Mesenchymal stem cell (in vitro differentiated cells and primary cell): ENCODE measurements at regions not wholly inside any gene's neighbourhood (a gene's known extent, or its start where the extent isn't known, plus 50 kb on each side); places are given as distances from the start of the nearest gene placed in this dataset.
"Not testable (repeated sequence)": the region's sequence is repeated elsewhere in the genome, so short reads cannot be mapped to it uniquely, and the experiment has no call there.

Experiments
- DNase-seq: peaks from one replicate; pipeline ENCODE4 v3.0.0-alpha.2; 2013
- H2AFZ ChIP-seq: one replicate; pipeline ENCODE4 v1.6.1; 2013; ENCODE audit warnings: low read depth, mild to moderate bottlenecking, control low read depth, inconsistent platforms, low read length, moderate library complexity
- H2AK5ac ChIP-seq: 2 replicates; pipeline ENCODE4 v1.6.1; 2013; ENCODE audit warnings: low read length, moderate library complexity, mild to moderate bottlenecking, inconsistent platforms; ENCODE audit not compliant: severe bottlenecking
- H2BK120ac ChIP-seq: one replicate; pipeline ENCODE4 v1.6.1; 2013; ENCODE audit warnings: low read depth, mild to moderate bottlenecking, inconsistent platforms, low read length, moderate library complexity
- H2BK12ac ChIP-seq, 2 experiments: one replicate each; pipeline ENCODE4 v1.6.1; 2013; ENCODE audit warnings: inconsistent platforms in 2 of 2, low read length in 2 of 2, mild to moderate bottlenecking in 2 of 2, moderate library complexity in 2 of 2, control low read depth in 1 of 2
- H2BK15ac ChIP-seq: one replicate; pipeline ENCODE4 v1.6.1; 2013; ENCODE audit warnings: mild to moderate bottlenecking, low read depth, inconsistent platforms; ENCODE audit not compliant: poor library complexity, severe bottlenecking
- H2BK5ac ChIP-seq: 2 replicates; pipeline ENCODE4 v1.6.1; 2013; ENCODE audit warnings: low read depth, mild to moderate bottlenecking, low read length, control low read depth, inconsistent platforms; ENCODE audit not compliant: poor library complexity, severe bottlenecking
- H3K14ac ChIP-seq, 2 experiments: one replicate each; pipeline ENCODE4 v1.6.1; 2013; ENCODE audit warnings: inconsistent platforms in 2 of 2, low read length in 2 of 2, control low read depth in 1 of 2, mild to moderate bottlenecking in 1 of 2, moderate library complexity in 1 of 2
- H3K18ac ChIP-seq, 2 experiments: one replicate each; pipeline ENCODE4 v1.6.1; 2013; ENCODE audit warnings: inconsistent platforms in 2 of 2, low read length in 2 of 2, control low read depth in 1 of 2, low read depth in 1 of 2, mild to moderate bottlenecking in 1 of 2
- H3K23ac ChIP-seq, 2 experiments: one replicate each; pipeline ENCODE4 v1.6.1; 2013; ENCODE audit warnings: inconsistent platforms in 2 of 2, low read length in 2 of 2, mild to moderate bottlenecking in 2 of 2, moderate library complexity in 2 of 2, control low read depth in 1 of 2
- H3K27ac ChIP-seq: 2 replicates; pipeline ENCODE4 v1.5.1; 2013; ENCODE audit warnings: mild to moderate bottlenecking, moderate library complexity, low read length, control low read depth, inconsistent platforms; ENCODE audit not compliant: poor library complexity, severe bottlenecking
- H3K27me3 ChIP-seq, 2 experiments: 2 replicates each; pipeline versions ENCODE4 v1.6.1 to v1.7.0; 2013; ENCODE audit warnings: low read length in 2 of 2, mild to moderate bottlenecking in 2 of 2, moderate library complexity in 2 of 2, control low read depth in 1 of 2, inconsistent platforms in 1 of 2; ENCODE audit not compliant: control insufficient read depth in 1 of 2, insufficient read depth in 1 of 2
- H3K36me3 ChIP-seq, 2 experiments: 2 replicates each; pipeline versions ENCODE4 v1.6.1 to v1.7.0; 2013; ENCODE audit warnings: low read length in 2 of 2, control low read depth in 1 of 2, inconsistent platforms in 1 of 2, low read depth in 1 of 2, mild to moderate bottlenecking in 1 of 2; ENCODE audit not compliant: insufficient read depth in 2 of 2, control insufficient read depth in 1 of 2
- H3K4ac ChIP-seq, 2 experiments: one replicate each; pipeline ENCODE4 v1.6.1; 2013; ENCODE audit warnings: inconsistent platforms in 2 of 2, low read length in 2 of 2, mild to moderate bottlenecking in 2 of 2, moderate library complexity in 2 of 2, control low read depth in 1 of 2, low read depth in 1 of 2
- H3K4me1 ChIP-seq: 2 replicates; pipeline ENCODE4 v1.6.1; 2013; ENCODE audit warnings: low read depth, low read length, control low read depth; ENCODE audit not compliant: control insufficient read depth, insufficient read depth
- H3K4me2 ChIP-seq: 2 replicates; pipeline ENCODE4 v1.6.1; 2013; ENCODE audit warnings: low read length, mild to moderate bottlenecking, inconsistent platforms; ENCODE audit not compliant: poor library complexity, severe bottlenecking
- H3K4me3 ChIP-seq, 2 experiments: 2 replicates each; pipeline versions ENCODE4 v1.5.1 to v1.7.0; 2013; ENCODE audit warnings: low read length in 2 of 2, mild to moderate bottlenecking in 2 of 2, control low read depth in 1 of 2, low read depth in 1 of 2; ENCODE audit not compliant: insufficient read depth in 1 of 2
- H3K79me1 ChIP-seq: replicated peaks from 2 replicates; pipeline ENCODE4 v1.6.1; 2013; ENCODE audit warnings: mild to moderate bottlenecking, control low read depth, low read length, inconsistent platforms; ENCODE audit not compliant: poor library complexity, severe bottlenecking
- H3K9ac ChIP-seq: 2 replicates; pipeline ENCODE4 v1.7.0; 2013; ENCODE audit warnings: mild to moderate bottlenecking, low read length, moderate library complexity
- H3K9me3 ChIP-seq: 2 replicates; pipeline ENCODE4 v1.7.0; 2013; ENCODE audit warnings: mild to moderate bottlenecking, low read length; ENCODE audit not compliant: control insufficient read depth
- H4K8ac ChIP-seq: one replicate; pipeline ENCODE4 v1.6.1; 2013; ENCODE audit warnings: inconsistent platforms, mild to moderate bottlenecking, low read length, moderate library complexity
- H4K91ac ChIP-seq: one replicate; pipeline ENCODE4 v1.6.1; 2013; ENCODE audit warnings: mild to moderate bottlenecking, low read length, inconsistent platforms
- WGBS: methylation state at CpG from one replicate; pipeline ENCODE4 v1.1.7; 2013; ENCODE audit warnings: mixed read lengths; 5-methylcytosine and 5-hydroxymethylcytosine counted together

DNA sequence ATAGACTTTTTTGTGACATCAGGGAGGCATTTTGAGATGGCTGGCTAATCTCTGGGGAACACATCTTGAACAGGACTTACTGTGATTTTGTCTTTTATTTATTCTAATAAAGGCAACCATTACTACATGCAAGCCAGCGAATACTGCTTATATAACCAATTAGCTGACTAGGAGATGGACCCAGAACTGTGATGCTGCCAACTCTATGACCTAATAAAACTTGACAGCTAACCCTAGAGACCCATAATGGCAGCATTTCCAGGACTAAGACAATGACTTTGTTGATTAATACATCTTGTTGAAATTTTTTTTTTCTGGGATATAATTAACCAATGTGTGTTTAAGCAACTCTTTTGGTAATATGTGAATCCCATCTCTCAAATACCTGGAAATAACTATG lies 584.6 kb downstream of the PRR32 start:
- Histone ChIP-seq H3K9ac (no peak overlapping the region), H2BK15ac (no peak overlapping the region), H3K14ac (no peak overlapping the region), H3K4me3 (no peak overlapping the region), H2BK120ac (no peak overlapping the region), H3K18ac (no peak overlapping the region), H2BK5ac (no peak overlapping the region), H2BK12ac (no peak overlapping the region), H3K79me1 (no peaks in the 10 kb centered on the region), H3K9me3 (peaks cover 6% of the 10 kb centered on the region), H3K4me1 (no peaks in the 10 kb centered on the region), H4K91ac (no peak overlapping the region), H2AFZ (no peak overlapping the region), H3K27me3 (no peaks in the 10 kb centered on the region), H3K27ac (no peak overlapping the region), H4K8ac (no peak overlapping the region), H2AK5ac (no peak overlapping the region), H3K23ac (no peak overlapping the region), H3K4ac (no peak overlapping the region), H3K36me3 (no peaks in the 10 kb centered on the region), H3K4me2 (no peak overlapping the region)
- WGBS = 13% methylated on average over 1 of the region's 1 CpG
- DNase-seq = no peak

DNA sequence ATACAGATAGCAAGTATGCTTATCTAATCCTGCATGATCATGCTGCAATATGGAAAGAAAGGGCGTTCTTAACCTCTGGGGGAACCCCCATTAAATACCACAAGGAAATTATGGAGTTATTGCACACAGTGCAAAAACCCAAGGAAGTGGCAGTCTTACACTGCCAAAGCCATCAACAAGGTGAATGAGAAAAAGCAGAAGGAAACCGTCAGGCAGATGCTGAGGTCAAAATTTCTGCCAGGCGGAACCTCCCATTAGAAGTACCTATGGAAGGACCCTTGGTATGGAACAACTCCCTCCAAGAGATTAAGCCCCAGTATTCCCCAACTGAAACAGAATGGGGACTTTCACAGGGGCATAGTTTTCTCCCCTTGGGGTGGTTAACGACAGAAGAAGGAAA lies 580.7 kb downstream of the PRR32 start:
- not testable (repeated sequence) for H3K9me3 ChIP-seq, H3K9ac ChIP-seq, H3K36me3 ChIP-seq, H4K91ac ChIP-seq, H4K8ac ChIP-seq, H3K18ac ChIP-seq, H3K4me1 ChIP-seq, H3K14ac ChIP-seq, H3K23ac ChIP-seq, H3K27ac ChIP-seq, DNase-seq, H3K4me3 ChIP-seq, H3K79me1 ChIP-seq, H2BK12ac ChIP-seq, H2AK5ac ChIP-seq, H2BK5ac ChIP-seq, H2AFZ ChIP-seq, H2BK15ac ChIP-seq, H3K4ac ChIP-seq, H3K4me2 ChIP-seq, H3K27me3 ChIP-seq, H2BK120ac ChIP-seq
- WGBS = 85% methylated on average over 3 of the region's 4 CpGs

DNA sequence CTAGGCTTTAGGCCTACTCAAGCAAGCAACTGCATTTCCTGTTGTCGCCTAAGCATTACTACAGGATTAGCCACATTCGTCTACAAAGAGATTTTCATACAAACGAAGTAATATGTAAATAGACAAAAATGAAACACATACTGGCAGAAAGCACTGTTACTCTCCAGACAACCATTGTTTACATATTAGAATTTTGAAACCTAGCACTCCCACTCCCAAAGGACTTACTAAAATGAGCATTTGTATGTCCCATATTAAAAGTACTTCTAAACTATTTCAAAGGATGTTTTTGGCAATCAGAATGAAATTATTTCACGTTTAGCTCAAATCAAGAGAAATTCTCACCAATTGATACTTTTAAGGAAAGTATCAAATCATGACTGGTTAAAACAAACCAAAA lies 570.8 kb downstream of the PRR32 start:
- no peak overlapping the region for H2AFZ ChIP-seq
- no peak overlapping the region for H2BK5ac ChIP-seq
- H3K4me3 ChIP-seq = no peak overlapping the region
- no peak for DNase-seq
- 67% methylated on average over 1 of the region's 4 CpGs for WGBS
- H3K4me2 ChIP-seq = no peak overlapping the region
- H2BK15ac ChIP-seq = no peak overlapping the region
- H2BK120ac ChIP-seq = no peak overlapping the region
- no peak overlapping the region for H3K4ac ChIP-seq
- H3K14ac ChIP-seq = no peak overlapping the region
- no peaks in the 10 kb centered on the region for H3K27me3 ChIP-seq
- H3K23ac ChIP-seq = no peak overlapping the region
- no peaks in the 10 kb centered on the region for H3K4me1 ChIP-seq
- H4K91ac ChIP-seq = no peak overlapping the region
- H3K9ac ChIP-seq = no peak overlapping the region
- H3K36me3 ChIP-seq = no peaks in the 10 kb centered on the region
- H2BK12ac ChIP-seq = no peak overlapping the region
- H3K9me3 ChIP-seq = no peaks in the 10 kb centered on the region
- no peaks in the 10 kb centered on the region for H3K79me1 ChIP-seq
- no peak overlapping the region for H3K18ac ChIP-seq
- H3K27ac ChIP-seq = no peak overlapping the region
- H2AK5ac ChIP-seq = no peak overlapping the region
- H4K8ac ChIP-seq = no peak overlapping the region

DNA sequence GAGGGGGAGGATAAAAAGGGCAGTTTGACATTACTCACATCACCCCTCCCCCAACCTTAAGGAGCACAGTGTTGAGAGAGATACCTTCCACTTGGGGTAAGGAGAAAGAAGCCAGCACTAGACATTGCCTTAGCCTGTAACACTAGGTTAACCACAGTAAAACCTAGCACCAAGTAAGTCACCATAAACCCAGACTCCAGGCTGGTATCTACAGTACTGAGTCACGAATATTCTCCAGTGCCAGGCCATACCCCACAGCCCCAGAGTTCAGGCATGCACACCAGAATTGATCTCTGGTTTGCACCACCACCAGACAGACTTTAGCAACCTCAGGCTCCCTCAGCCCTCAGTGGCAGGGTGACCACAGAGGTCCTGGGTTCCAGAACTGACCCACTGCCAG lies 570.4 kb downstream of the PRR32 start:
- Histone ChIP-seq H3K4me3 (no peak overlapping the region), H2BK12ac (no peak overlapping the region), H3K23ac (no peak overlapping the region), H3K27me3 (no peaks in the 10 kb centered on the region), H2BK120ac (no peak overlapping the region), H3K36me3 (no peaks in the 10 kb centered on the region), H2BK15ac (no peak overlapping the region), H3K14ac (no peak overlapping the region), H3K18ac (no peak overlapping the region), H4K8ac (no peak overlapping the region), H3K79me1 (no peaks in the 10 kb centered on the region), H2AFZ (no peak overlapping the region), H3K4me1 (no peaks in the 10 kb centered on the region), H2BK5ac (no peak overlapping the region), H3K9ac (no peak overlapping the region), H3K9me3 (no peaks in the 10 kb centered on the region), H2AK5ac (no peak overlapping the region), H3K4me2 (no peak overlapping the region), H3K4ac (no peak overlapping the region), H4K91ac (no peak overlapping the region), H3K27ac (no peak overlapping the region)
- DNase-seq = no peak
- WGBS = 53% methylated on average over 1 of the region's 1 CpG
